OCI-LY3 (cell line): ENCODE measurements at regions not wholly inside any gene's neighbourhood (a gene's known extent, or its start where the extent isn't known, plus 50 kb on each side); places are given as distances from the start of the nearest gene placed in this dataset.

ENCODE experiments used
- H2AFZ ChIP-seq: fragments of 200-600, 300-600 bp; shearing (Covaris generic); 2 replicates; pipeline ENCODE4 v1.6.0; 2014; ENCODE audit warnings: antibody characterized with exemption, low read depth, low read length
- H3K27ac ChIP-seq: fragments of 200-600, 300-600 bp; sonication (generic); 2 replicates; pipeline ENCODE4 v1.5.1; 2014; ENCODE audit warnings: mild to moderate bottlenecking, low read length, moderate library complexity, mixed read lengths
- H3K27me3 ChIP-seq: fragments of 200-600, 300-600 bp; sonication (generic); 2 replicates; pipeline ENCODE4 v1.6.1; 2014; ENCODE audit warnings: low read depth, low read length, mixed read lengths
- H3K36me3 ChIP-seq: fragments of 200-600, 300-600 bp; sonication (generic); replicated peaks from 2 replicates; pipeline ENCODE3; 2014; ENCODE audit warnings: low read depth, low read length, mixed read lengths
- H3K4me1 ChIP-seq: fragments of 300-600, 200-600 bp; sonication (generic); 2 replicates; pipeline ENCODE4 v1.6.1; 2014; ENCODE audit warnings: low read length, mixed read lengths
- H3K4me2 ChIP-seq: fragments of 200-600, 300-600 bp; sonication (generic); 2 replicates; pipeline ENCODE4 v1.6.1; 2014; ENCODE audit warnings: low read length, mixed read lengths
- H3K4me3 ChIP-seq: fragments of 300-600, 200-600 bp; sonication (generic); 2 replicates; pipeline ENCODE4 v1.5.1; 2014; ENCODE audit warnings: antibody characterized with exemption, mild to moderate bottlenecking, low read length, moderate library complexity
- H3K79me2 ChIP-seq: fragments of 300-600, 200-600 bp; shearing (Covaris generic); 2 replicates; pipeline ENCODE4 v1.6.1; 2014; ENCODE audit warnings: mild to moderate bottlenecking, low read length, mixed read lengths
- H3K9ac ChIP-seq: fragments of 300-600, 200-600 bp; shearing (Covaris generic); 2 replicates; pipeline ENCODE4 v1.6.0; 2014; ENCODE audit warnings: mild to moderate bottlenecking, low read length, moderate library complexity
- H3K9me3 ChIP-seq: fragments of 200-600, 300-600 bp; shearing (Covaris generic); 2 replicates; pipeline ENCODE4 v1.6.1; 2014; ENCODE audit warnings: low read length, mixed read lengths; ENCODE audit not compliant: insufficient read depth
- H4K20me1 ChIP-seq: fragments of 200-600, 300-600 bp; sonication (generic); 2 replicates; pipeline ENCODE4 v1.6.1; 2016; ENCODE audit warnings: low read length, mixed read lengths; ENCODE audit not compliant: insufficient read depth
- EZH2phosphoT487 ChIP-seq: fragments of 200-600 bp; shearing (Covaris generic); IDR thresholded peaks from 2 replicates; pipeline ENCODE4 v1.6.1; 2018; ENCODE audit warnings: antibody characterized with exemption, mixed run types, low read depth
- TF ChIP-seq, protein P1 (sequence below): fragments of 200-600, 300-600 bp; sonication (generic); IDR thresholded peaks from 2 replicates; pipeline ENCODE4 v1.5.1; 2014; ENCODE audit warnings: antibody characterized with exemption, low read length, low read depth

DNA sequence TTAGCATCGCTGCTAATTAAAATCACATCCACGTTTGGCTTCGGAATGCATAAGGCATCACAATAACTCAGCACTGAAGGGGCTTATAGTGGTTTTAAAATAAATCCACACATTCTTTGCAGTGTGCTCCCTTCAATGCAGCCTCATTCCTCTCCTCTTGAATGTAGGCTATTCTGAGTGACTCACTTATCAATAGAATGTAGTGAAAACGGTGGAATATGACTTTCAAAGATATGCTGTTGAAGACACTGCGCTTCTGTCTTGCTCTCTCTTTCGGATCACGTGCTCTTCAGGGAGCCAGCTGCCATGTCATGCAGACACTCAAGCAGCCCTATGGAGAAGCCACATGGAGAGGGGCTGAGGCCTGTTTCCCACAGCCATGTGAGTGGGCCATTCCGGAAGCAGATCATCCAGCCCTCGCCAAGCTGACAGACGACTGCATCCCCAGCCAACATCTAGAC is 87.4 kb downstream of the CRYGS start:
- Histone ChIP-seq H2AFZ (no peak overlapping the region), H3K4me3 (no peak overlapping the region), H3K36me3 (no peaks in the 10 kb centered on the region), H4K20me1 (no peaks in the 10 kb centered on the region), H3K4me1 (no peaks in the 10 kb centered on the region), H3K9ac (no peak overlapping the region), H3K79me2 (no peaks in the 10 kb centered on the region), H3K27me3 (0 out of 2 replicates have a peak, but pooled peaks cover 6% of the 10 kb centered on the region), H3K9me3 (no peaks in the 10 kb centered on the region), H3K27ac (no peak overlapping the region), H3K4me2 (no peak overlapping the region)
- TF ChIP-seq, protein P1, sequence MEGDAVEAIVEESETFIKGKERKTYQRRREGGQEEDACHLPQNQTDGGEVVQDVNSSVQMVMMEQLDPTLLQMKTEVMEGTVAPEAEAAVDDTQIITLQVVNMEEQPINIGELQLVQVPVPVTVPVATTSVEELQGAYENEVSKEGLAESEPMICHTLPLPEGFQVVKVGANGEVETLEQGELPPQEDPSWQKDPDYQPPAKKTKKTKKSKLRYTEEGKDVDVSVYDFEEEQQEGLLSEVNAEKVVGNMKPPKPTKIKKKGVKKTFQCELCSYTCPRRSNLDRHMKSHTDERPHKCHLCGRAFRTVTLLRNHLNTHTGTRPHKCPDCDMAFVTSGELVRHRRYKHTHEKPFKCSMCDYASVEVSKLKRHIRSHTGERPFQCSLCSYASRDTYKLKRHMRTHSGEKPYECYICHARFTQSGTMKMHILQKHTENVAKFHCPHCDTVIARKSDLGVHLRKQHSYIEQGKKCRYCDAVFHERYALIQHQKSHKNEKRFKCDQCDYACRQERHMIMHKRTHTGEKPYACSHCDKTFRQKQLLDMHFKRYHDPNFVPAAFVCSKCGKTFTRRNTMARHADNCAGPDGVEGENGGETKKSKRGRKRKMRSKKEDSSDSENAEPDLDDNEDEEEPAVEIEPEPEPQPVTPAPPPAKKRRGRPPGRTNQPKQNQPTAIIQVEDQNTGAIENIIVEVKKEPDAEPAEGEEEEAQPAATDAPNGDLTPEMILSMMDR = no peak
- no peak for TF ChIP-seq EZH2phosphoT487

DNA sequence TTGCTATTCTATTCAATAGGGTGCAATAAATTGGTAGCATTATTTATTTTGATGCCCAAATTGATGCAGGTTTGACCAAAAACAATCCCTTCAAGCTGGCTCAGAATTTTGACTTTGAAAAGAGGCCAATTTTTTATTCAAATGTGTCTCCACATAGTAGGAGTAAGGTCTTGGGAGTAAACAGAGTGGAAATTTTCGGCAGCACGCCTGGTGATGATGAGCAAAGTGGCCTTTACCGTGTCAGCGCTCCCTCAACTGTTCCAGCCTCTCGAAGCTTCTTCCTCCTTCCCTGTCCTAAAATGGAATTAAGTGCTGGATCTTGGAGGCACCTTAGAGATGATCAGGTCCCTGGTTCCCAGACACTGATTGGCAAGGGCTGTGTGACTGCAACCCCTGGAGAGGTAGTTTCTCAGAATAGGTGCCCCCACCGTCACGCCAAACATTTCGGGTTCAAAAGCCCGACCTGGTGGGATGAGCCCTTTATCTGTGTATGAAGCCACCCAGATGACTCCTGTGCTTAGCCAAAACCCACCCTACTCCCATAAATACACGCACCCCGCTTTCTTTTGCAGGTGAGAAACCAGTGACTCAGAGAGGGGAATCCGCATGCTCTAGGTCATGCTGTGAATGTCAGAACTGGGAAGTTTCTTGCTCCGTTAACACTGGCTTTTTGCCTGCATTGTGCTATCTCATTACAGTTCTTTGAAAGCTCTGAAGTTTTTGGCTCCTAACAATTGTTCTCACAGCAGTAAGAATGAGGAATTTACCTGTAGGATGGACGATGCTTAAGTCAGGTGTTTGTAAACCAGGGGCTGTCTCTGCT is 89.1 kb downstream of the CRYGS start:
- Histone ChIP-seq H3K9me3 (no peaks in the 10 kb centered on the region), H3K79me2 (no peaks in the 10 kb centered on the region), H2AFZ (no peak overlapping the region), H3K4me2 (no peak overlapping the region), H3K27ac (no peak overlapping the region), H3K36me3 (no peaks in the 10 kb centered on the region), H3K4me1 (peaks cover 13% of the 10 kb centered on the region), H3K4me3 (no peak overlapping the region), H3K9ac (no peak overlapping the region), H3K27me3 (0 out of 2 replicates have a peak, but pooled peaks cover 6% of the 10 kb centered on the region), H4K20me1 (no peaks in the 10 kb centered on the region)
- TF ChIP-seq EZH2phosphoT487 = no peak
- TF ChIP-seq, protein P1 = no peak

DNA sequence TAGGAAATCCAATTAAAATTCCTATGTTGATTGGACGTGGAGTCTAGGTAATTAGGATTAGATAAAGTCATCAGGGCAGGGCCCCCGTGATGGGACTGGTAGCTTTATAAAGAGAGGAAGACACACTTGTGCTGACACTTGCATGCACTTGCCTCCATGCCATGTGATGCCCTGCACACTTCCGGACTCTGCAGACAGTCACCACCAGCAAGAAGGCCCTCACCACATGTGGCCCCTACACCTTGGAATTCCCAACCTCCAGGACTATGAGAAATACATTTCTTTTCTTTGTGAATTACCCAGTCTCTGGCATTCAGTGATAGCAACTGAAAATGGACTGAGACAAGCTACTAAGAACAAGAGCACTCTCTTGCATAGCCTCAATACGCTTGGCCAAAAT is 90.6 kb downstream of the CRYGS start:
- no peak overlapping the region for H2AFZ ChIP-seq
- H3K27ac ChIP-seq = no peak overlapping the region
- no peak overlapping the region for H3K4me3 ChIP-seq
- H3K4me2 ChIP-seq = no peak overlapping the region
- H3K9me3 ChIP-seq = no peaks in the 10 kb centered on the region
- H3K9ac ChIP-seq = no peak overlapping the region
- H3K79me2 ChIP-seq = no peaks in the 10 kb centered on the region
- TF ChIP-seq, protein P1 = no peak
- no peak for TF ChIP-seq EZH2phosphoT487
- no peaks in the 10 kb centered on the region for H4K20me1 ChIP-seq
- H3K4me1 ChIP-seq = peaks cover 13% of the 10 kb centered on the region
- H3K36me3 ChIP-seq = no peaks in the 10 kb centered on the region
- H3K27me3 ChIP-seq = no peaks in the 10 kb centered on the region

DNA sequence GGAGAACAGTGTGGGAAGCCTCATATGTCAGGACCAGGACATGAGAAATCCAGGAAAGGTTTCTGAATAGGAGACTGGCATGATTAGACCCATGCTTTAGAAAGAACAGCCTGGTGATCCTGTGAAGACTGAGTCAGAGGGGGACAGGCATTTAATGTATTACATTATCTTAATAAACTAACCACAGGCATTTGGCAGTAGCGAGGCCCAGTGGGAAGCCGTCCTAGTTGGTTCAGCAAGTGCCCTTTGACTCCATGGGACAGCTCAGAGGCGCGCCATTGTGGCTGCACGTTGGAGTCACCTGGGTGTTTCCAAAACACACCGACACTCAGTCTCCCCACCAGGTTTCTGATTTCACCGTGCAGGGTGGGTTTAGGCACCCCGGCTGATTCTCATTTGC is 90.5 kb upstream of the DGKG start:
- Histone ChIP-seq H3K4me1 (peaks cover 13% of the 10 kb centered on the region), H4K20me1 (no peaks in the 10 kb centered on the region), H3K36me3 (no peaks in the 10 kb centered on the region), H3K27me3 (no peaks in the 10 kb centered on the region), H3K9ac (no peak overlapping the region), H3K27ac (no peak overlapping the region), H3K4me3 (no peak overlapping the region), H3K9me3 (no peaks in the 10 kb centered on the region), H3K4me2 (no peak overlapping the region), H3K79me2 (no peaks in the 10 kb centered on the region), H2AFZ (no peak overlapping the region)
- TF ChIP-seq, protein P1 = no peak
- no peak for TF ChIP-seq EZH2phosphoT487
